ENCODE measurements at regions not wholly inside any gene's neighbourhood (a gene's known extent, or its start where the extent isn't known, plus 50 kb on each side); places are given as distances from the start of the nearest gene placed in this dataset.

DNA sequence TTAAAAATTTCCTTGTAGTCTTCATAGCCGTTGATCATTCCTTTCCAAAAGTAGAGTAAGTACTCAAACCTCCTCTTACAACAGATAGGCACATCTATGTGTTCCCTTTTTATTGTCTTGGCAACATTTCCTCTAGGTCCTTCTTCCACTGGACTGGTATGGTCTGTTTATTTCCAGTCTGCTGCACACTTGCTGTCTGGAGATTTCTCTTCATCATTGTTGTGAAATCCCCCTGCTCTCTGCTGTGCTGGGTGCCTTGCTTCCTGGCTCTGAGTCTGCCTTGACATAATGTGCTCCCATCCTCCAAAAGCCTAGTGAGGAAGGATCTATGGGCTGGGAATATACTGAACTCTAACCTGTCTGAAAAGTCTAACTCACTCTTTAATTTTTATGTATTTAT lies 545.3 kb upstream of the VSTM2A start:
- no peaks in the 10 kb centered on the region for H3K27me3 ChIP-seq (ENCODE audit: insufficient read depth, low read length)
- no peaks in the 10 kb centered on the region for H3K4me1 ChIP-seq (ENCODE audit: insufficient read depth, low read length)
- H3K79me2 ChIP-seq (ENCODE audit: insufficient read depth, low read length): no peaks in the 10 kb centered on the region
- H3K27ac ChIP-seq (ENCODE audit: low read depth, low read length): no peak overlapping the region
- H3K9me3 ChIP-seq (ENCODE audit: low read depth, low read length): no peaks in the 10 kb centered on the region
- H4K20me1 ChIP-seq (ENCODE audit: insufficient read depth, low read length): no peaks in the 10 kb centered on the region
- H3K36me3 ChIP-seq (ENCODE audit: insufficient read depth, low read length): no peaks in the 10 kb centered on the region
- H3K4me3 ChIP-seq (ENCODE audit: insufficient read depth, low read length): no peak overlapping the region
- H3K4me2 ChIP-seq (ENCODE audit: insufficient read depth, low read length): no peak overlapping the region
- no peak for DNase-seq (ENCODE audit: insufficient read length, low spot score, missing footprints)
- H2AFZ ChIP-seq (ENCODE audit: low read length): no peak overlapping the region
- TF ChIP-seq, protein P1, sequence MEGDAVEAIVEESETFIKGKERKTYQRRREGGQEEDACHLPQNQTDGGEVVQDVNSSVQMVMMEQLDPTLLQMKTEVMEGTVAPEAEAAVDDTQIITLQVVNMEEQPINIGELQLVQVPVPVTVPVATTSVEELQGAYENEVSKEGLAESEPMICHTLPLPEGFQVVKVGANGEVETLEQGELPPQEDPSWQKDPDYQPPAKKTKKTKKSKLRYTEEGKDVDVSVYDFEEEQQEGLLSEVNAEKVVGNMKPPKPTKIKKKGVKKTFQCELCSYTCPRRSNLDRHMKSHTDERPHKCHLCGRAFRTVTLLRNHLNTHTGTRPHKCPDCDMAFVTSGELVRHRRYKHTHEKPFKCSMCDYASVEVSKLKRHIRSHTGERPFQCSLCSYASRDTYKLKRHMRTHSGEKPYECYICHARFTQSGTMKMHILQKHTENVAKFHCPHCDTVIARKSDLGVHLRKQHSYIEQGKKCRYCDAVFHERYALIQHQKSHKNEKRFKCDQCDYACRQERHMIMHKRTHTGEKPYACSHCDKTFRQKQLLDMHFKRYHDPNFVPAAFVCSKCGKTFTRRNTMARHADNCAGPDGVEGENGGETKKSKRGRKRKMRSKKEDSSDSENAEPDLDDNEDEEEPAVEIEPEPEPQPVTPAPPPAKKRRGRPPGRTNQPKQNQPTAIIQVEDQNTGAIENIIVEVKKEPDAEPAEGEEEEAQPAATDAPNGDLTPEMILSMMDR (IDR thresholded peaks at IDR 0.05; ENCODE audit: extremely low read depth, low read depth, low read length): no peak

GRCh38 chr7:54014765-54015164 lies 527.4 kb upstream of the VSTM2A start:
- TF ChIP-seq, protein P1 (IDR thresholded peaks at IDR 0.05; ENCODE audit: extremely low read depth, low read depth, low read length): no peak

DNA sequence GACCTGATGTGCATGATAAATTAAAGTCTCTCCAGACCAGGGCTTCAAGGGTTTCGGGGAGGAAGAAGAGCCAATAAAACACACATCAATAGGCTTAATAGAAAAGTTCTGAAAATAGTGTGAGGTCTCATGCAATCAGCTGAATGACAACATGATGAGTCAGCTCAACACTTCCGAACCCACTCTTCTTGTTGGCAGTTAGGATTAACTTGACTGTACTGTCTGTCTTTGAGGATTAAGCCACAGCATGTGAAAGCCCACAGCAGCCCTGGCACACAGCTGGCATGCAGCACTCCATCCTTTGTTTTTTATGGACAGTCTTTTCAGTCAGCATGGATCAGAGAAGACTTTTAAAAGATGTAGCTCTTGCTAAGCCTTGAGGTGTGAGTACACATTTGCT lies 526.9 kb upstream of the VSTM2A start:
- Histone ChIP-seq H2AFZ (ENCODE audit: low read length) (no peak overlapping the region), H4K20me1 (ENCODE audit: insufficient read depth, low read length) (no peaks in the 10 kb centered on the region), H3K79me2 (ENCODE audit: insufficient read depth, low read length) (no peaks in the 10 kb centered on the region), H3K27me3 (ENCODE audit: insufficient read depth, low read length) (no peaks in the 10 kb centered on the region), H3K4me1 (ENCODE audit: insufficient read depth, low read length) (no peaks in the 10 kb centered on the region), H3K9me3 (ENCODE audit: low read depth, low read length) (no peaks in the 10 kb centered on the region), H3K27ac (ENCODE audit: low read depth, low read length) (no peak overlapping the region), H3K4me3 (ENCODE audit: insufficient read depth, low read length) (no peak overlapping the region), H3K4me2 (ENCODE audit: insufficient read depth, low read length) (no peak overlapping the region), H3K36me3 (ENCODE audit: insufficient read depth, low read length) (no peaks in the 10 kb centered on the region)
- TF ChIP-seq, protein P1 (IDR thresholded peaks at IDR 0.05; ENCODE audit: extremely low read depth, low read depth, low read length): no peak
- no peak for DNase-seq (ENCODE audit: insufficient read length, low spot score, missing footprints)

More at GRCh38 chr7:54014765-54015164, 527.4 kb upstream of the VSTM2A start:
- no peaks in the 10 kb centered on the region for H3K36me3 ChIP-seq (ENCODE audit: insufficient read depth, low read length)
- no peak overlapping the region for H3K4me3 ChIP-seq (ENCODE audit: insufficient read depth, low read length)
- H4K20me1 ChIP-seq (ENCODE audit: insufficient read depth, low read length): no peaks in the 10 kb centered on the region
- no peak overlapping the region for H3K4me2 ChIP-seq (ENCODE audit: insufficient read depth, low read length)
- no peak overlapping the region for H3K27ac ChIP-seq (ENCODE audit: low read depth, low read length)
- no peak for DNase-seq (ENCODE audit: insufficient read length, low spot score, missing footprints)
- H3K79me2 ChIP-seq (ENCODE audit: insufficient read depth, low read length): no peaks in the 10 kb centered on the region
- no peaks in the 10 kb centered on the region for H3K9me3 ChIP-seq (ENCODE audit: low read depth, low read length)
- no peaks in the 10 kb centered on the region for H3K27me3 ChIP-seq (ENCODE audit: insufficient read depth, low read length)
- H3K4me1 ChIP-seq (ENCODE audit: insufficient read depth, low read length): no peaks in the 10 kb centered on the region
- H2AFZ ChIP-seq (ENCODE audit: low read length): no peak overlapping the region

DNA sequence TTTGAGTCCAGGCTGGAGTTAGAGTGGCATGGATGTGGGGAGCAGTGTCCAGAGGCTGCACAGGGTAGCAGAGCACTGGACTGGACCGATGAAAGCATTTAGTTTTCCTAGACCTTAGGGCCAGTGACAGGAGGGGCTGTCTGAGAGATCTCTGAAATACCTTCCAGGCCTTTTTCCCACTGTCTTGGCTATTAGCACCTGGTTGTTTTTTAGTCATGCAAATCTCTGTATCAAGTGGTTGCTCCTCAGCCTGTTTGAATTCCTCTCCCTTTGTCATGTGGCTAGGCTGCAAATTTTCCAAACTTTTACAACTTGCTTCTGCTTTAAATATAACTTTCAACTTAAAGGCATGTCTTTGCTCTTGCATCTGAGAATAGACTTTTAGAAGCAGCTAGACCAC lies 504.3 kb upstream of the VSTM2A start:
- no peak for DNase-seq (ENCODE audit: insufficient read length, low spot score, missing footprints)
- Histone ChIP-seq H4K20me1 (ENCODE audit: insufficient read depth, low read length) (no peaks in the 10 kb centered on the region), H3K27ac (ENCODE audit: low read depth, low read length) (no peak overlapping the region), H3K4me3 (ENCODE audit: insufficient read depth, low read length) (no peak overlapping the region), H3K9me3 (ENCODE audit: low read depth, low read length) (no peaks in the 10 kb centered on the region), H3K4me2 (ENCODE audit: insufficient read depth, low read length) (no peak overlapping the region), H3K79me2 (ENCODE audit: insufficient read depth, low read length) (no peaks in the 10 kb centered on the region), H2AFZ (ENCODE audit: low read length) (no peak overlapping the region), H3K36me3 (ENCODE audit: insufficient read depth, low read length) (no peaks in the 10 kb centered on the region), H3K4me1 (ENCODE audit: insufficient read depth, low read length) (no peaks in the 10 kb centered on the region), H3K27me3 (ENCODE audit: insufficient read depth, low read length) (no peaks in the 10 kb centered on the region)
- TF ChIP-seq, protein P1 (IDR thresholded peaks at IDR 0.05; ENCODE audit: extremely low read depth, low read depth, low read length): no peak
